Tibial nerve (tissue), 4 donors: ENCODE measurements at regions not wholly inside any gene's neighbourhood (a gene's known extent, or its start where the extent isn't known, plus 50 kb on each side); places are given as distances from the start of the nearest gene placed in this dataset.
A peak's percentile ranks its signal among the peaks of the same experiment; 100 is the strongest.

Source experiments
- DNase-seq, 2 donors: peaks; one replicate each; pipeline ENCODE4 v3.0.0-alpha.2; 2019; ENCODE audit warnings: low spot score in 2 of 2
- H3K27ac ChIP-seq, 4 donors: fragments of 200-600 bp; sonication (generic) in 3 of 4; one replicate each; pipeline ENCODE4 v1.5.1; 2017 to 2019; ENCODE audit warnings: mild to moderate bottlenecking in 1 of 4
- H3K27me3 ChIP-seq, 2 donors: fragments of 200-600 bp; sonication (generic) in 1 of 2; one replicate each; pipeline versions ENCODE4 v1.5.1 to v1.6.0; 2017 to 2019
- H3K36me3 ChIP-seq, 3 donors: fragments of 200-600 bp; sonication (generic); one replicate each; pipeline ENCODE4 v1.5.1; 2018 to 2019
- H3K4me1 ChIP-seq, 4 donors: fragments of 200-600 bp; sonication (generic) in 3 of 4; one replicate each; pipeline ENCODE4 v1.5.1; 2017 to 2019
- H3K4me3 ChIP-seq, 4 donors: fragments of 200-600 bp; sonication (generic) in 3 of 4; one replicate each; pipeline ENCODE4 v1.5.1; 2017 to 2019; ENCODE audit warnings: mild to moderate bottlenecking in 1 of 4, moderate library complexity in 1 of 4
- H3K9me3 ChIP-seq, 4 donors: fragments of 200-600 bp; sonication (generic) in 3 of 4; one replicate each; pipeline ENCODE4 v1.5.1; 2017 to 2019
- EP300 ChIP-seq, 2 donors: sonication (generic); formaldehyde crosslinking; IDR thresholded peaks; one replicate each; pipeline ENCODE4 v1.6.1; 2017; ENCODE audit warnings: antibody characterized with exemption in 2 of 2, mild to moderate bottlenecking in 1 of 2
- POLR2A ChIP-seq, 2 donors: fragments of 450-650 bp; IDR thresholded peaks; one replicate each; pipeline ENCODE4 v1.6.1; 2017; ENCODE audit warnings: antibody characterized with exemption in 2 of 2, mild to moderate bottlenecking in 2 of 2, moderate library complexity in 2 of 2
- WGBS, 2 donors: methylation state at CpG; one replicate each; pipeline ENCODE4 v1.1.5; 2018; 5-methylcytosine and 5-hydroxymethylcytosine counted together
- TF ChIP-seq, protein P1 (sequence below), 5 experiments: fragments of 200-600 bp in 3 of 5; fragments of 450-650 bp in 2 of 5; sonication (generic) in 3 of 5; IDR thresholded peaks; one replicate each; pipeline ENCODE4 v1.5.1; 2016 to 2019; ENCODE audit warnings: antibody characterized with exemption in 5 of 5, mild to moderate bottlenecking in 3 of 5, moderate library complexity in 2 of 5

DNA sequence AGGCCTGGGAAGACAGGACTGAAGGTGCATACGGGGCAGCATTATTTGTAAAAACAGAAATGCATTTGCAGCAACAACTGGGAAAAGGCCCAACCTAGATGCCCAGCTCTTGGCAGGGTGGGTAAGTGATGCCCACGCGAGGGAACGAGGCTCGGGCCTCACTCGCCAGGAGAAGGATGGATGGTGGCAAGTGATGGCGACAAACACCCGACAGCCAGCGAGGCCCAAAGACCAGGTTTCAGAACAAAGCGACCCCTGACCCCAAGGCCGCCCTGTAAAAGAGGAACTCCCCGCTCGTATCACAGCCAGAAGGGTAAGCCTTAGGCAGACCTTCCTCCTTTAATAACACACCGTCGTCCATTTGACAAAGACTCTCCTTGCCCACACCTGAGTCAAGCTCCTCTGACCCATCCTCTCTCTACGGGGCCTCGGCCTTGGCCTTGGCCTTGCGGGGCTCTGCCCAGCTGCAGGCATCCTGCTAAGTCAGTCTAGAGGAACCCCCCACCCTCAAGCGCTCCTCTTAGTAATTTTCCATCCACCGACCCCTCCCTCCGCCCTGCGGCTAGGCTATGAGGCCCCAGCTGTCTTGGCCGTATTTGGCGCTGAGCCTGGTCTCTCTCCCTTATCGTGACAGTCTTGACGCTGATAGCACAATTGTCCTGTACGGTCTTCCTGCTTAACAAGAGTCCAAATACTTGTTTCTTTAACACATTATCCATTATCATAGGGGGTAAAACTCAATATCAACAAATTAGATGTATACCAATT lies 80.2 kb downstream of the NCOR2 start:
- Histone ChIP-seq H3K27ac (peak overlapping the region in 3 of 4 donors; percentile 51 to 68 (median 57)), H3K9me3 (no peaks in the 10 kb centered on the region), H3K27me3 (no peaks in the 10 kb centered on the region), H3K4me3 (no peak overlapping the region), H3K36me3 (peaks cover 0 to 65% (median 0%) of the 10 kb centered on the region in 3 donors), H3K4me1 (peaks cover 0 to 87% (median 25%) of the 10 kb centered on the region in 4 donors)
- TF ChIP-seq POLR2A (IDR thresholded peaks at IDR 0.05) (no peak), EP300 (IDR thresholded peaks at IDR 0.05) (no peak)
- TF ChIP-seq, protein P1, sequence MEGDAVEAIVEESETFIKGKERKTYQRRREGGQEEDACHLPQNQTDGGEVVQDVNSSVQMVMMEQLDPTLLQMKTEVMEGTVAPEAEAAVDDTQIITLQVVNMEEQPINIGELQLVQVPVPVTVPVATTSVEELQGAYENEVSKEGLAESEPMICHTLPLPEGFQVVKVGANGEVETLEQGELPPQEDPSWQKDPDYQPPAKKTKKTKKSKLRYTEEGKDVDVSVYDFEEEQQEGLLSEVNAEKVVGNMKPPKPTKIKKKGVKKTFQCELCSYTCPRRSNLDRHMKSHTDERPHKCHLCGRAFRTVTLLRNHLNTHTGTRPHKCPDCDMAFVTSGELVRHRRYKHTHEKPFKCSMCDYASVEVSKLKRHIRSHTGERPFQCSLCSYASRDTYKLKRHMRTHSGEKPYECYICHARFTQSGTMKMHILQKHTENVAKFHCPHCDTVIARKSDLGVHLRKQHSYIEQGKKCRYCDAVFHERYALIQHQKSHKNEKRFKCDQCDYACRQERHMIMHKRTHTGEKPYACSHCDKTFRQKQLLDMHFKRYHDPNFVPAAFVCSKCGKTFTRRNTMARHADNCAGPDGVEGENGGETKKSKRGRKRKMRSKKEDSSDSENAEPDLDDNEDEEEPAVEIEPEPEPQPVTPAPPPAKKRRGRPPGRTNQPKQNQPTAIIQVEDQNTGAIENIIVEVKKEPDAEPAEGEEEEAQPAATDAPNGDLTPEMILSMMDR (IDR thresholded peaks at IDR 0.05): no peak
- DNase-seq: no peak
- WGBS, 2 donors: 61 to 66% methylated on average over 27 of the region's 27 CpGs

DNA sequence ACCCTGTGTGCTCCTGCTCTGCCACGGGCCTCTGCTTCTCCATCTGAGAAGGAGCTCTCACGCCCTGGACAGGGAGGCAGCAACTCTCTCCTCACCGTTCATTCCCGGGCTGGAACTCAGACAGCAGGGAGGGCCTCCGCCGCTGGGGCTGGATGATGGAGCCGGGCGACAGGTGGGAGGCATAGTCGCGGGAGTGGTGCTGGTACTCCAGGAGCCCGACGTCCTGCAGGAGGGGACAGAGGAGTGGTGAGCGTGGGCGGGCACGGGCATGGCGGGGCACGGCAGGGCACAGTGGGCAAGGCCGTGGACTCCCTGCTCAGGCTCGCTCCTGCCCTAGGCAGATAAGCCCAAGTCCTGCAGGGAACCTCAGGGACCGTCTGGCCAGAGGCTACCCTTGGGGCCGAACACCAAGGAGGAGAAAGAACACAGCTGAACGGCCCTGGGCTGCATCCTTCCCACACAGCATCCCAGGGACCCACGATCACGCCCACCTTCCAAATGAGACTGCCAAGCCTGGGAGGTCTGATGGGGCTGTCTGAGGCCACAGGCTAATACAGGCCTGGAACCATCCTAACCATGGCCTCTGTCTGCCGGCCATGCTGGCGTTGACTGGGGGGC lies 81.0 kb downstream of the NCOR2 start:
- no peaks in the 10 kb centered on the region for H3K9me3 ChIP-seq
- 69 to 79% methylated on average over 20 to 25 of the region's 26 CpGs for WGBS, 2 donors
- peak overlapping the region in 3 of 4 donors; percentile 51 to 68 (median 57) for H3K27ac ChIP-seq
- H3K4me3 ChIP-seq: no peak overlapping the region
- H3K27me3 ChIP-seq: no peaks in the 10 kb centered on the region
- TF ChIP-seq POLR2A (IDR thresholded peaks at IDR 0.05) (no peak), EP300 (IDR thresholded peaks at IDR 0.05) (no peak)
- TF ChIP-seq, protein P1 (IDR thresholded peaks at IDR 0.05): no peak
- DNase-seq: no peak
- peaks cover 0 to 87% (median 25%) of the 10 kb centered on the region in 4 donors for H3K4me1 ChIP-seq
- peaks cover 0 to 66% (median 0%) of the 10 kb centered on the region in 3 donors for H3K36me3 ChIP-seq

DNA sequence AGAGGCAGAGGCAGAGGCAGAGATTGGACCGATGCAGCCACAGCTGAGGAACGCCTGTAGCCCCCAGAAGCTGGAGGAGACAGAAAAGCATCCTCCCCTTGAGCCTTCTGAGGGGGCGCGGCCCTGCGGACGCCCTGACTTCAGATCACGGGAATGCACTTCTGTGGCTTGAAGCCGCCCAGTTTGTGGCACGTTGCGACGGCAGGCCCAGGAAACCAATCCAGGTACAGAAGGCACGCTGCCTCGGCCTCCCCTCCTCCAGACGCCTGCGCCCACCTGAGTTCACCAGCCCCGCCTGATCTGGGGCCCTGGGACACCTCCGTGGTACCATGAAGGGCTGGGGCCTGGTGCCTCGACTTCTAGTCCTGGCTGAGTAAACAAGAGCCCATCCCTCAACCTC lies 82.0 kb downstream of the NCOR2 start:
- Histone ChIP-seq H3K27ac (peak overlapping the region in 2 of 4 donors; percentile 57), H3K9me3 (no peaks in the 10 kb centered on the region), H3K27me3 (no peaks in the 10 kb centered on the region), H3K36me3 (peaks cover 0 to 69% (median 0%) of the 10 kb centered on the region in 3 donors), H3K4me3 (no peak overlapping the region), H3K4me1 (peaks cover 0 to 87% (median 25%) of the 10 kb centered on the region in 4 donors)
- no peak for DNase-seq
- WGBS, 2 donors: 78 to 91% methylated on average over 10 to 18 of the region's 18 CpGs
- TF ChIP-seq EP300 (IDR thresholded peaks at IDR 0.05) (no peak), POLR2A (IDR thresholded peaks at IDR 0.05) (no peak)
- TF ChIP-seq, protein P1 (IDR thresholded peaks at IDR 0.05): no peak

DNA sequence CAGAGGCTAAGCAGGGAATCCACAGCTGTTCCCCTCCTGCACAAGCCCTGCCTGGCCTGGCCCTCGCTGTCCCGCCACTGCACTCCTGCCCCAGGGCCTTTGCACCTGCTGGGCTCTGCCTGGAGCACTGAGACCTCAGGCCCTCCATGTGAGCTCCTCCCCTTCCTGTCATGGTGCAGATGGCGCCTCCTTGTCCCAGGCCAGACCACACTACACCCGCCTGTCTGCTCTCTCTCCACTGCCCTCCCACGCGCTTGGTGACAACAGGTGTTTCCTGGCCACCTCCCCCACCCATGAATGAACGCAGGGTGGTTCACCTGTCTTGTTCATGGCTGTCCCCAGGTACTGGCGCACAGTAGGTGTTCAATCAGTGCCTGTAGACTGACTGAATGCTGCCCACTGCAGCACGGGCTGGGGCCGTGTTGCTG lies 82.9 kb downstream of the NCOR2 start:
- H3K27ac ChIP-seq: peak overlapping the region in 2 of 4 donors; percentile 49 to 57
- H3K36me3 ChIP-seq: peaks cover 0 to 61% (median 0%) of the 10 kb centered on the region in 3 donors
- WGBS, 2 donors: 91 to 95% methylated on average over 9 to 10 of the region's 10 CpGs
- TF ChIP-seq POLR2A (IDR thresholded peaks at IDR 0.05): no peak
- TF ChIP-seq, protein P1 (IDR thresholded peaks at IDR 0.05): no peak
- TF ChIP-seq EP300 (IDR thresholded peaks at IDR 0.05): no peak
- no peak for DNase-seq
- no peaks in the 10 kb centered on the region for H3K9me3 ChIP-seq
- peaks cover 0 to 88% (median 33%) of the 10 kb centered on the region in 4 donors for H3K4me1 ChIP-seq
- H3K4me3 ChIP-seq: no peak overlapping the region
- H3K27me3 ChIP-seq: no peaks in the 10 kb centered on the region

DNA sequence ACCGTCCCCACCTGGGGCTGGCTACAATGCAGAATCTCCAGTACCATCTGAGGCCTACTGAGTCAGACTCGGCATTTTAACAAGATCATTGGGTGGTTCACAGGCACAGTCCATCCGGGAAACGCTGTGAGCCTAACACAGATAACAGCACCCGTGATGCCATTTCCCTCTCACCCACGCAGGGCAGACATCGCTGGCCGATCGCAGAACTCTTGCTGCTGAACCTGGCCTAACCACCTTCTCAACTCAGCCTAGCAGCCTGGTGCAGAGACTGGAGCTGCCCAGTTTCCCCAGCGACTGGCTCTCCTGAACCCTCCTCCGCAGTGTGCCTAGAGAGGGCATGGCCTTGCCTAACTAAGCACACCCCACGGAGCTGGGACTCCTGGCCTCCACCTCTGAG lies 83.3 kb downstream of the NCOR2 start:
- peak overlapping the region in 2 of 4 donors; percentile 16 to 43 for H3K27ac ChIP-seq
- no peaks in the 10 kb centered on the region for H3K27me3 ChIP-seq
- H3K4me3 ChIP-seq: no peak overlapping the region
- no peak for TF ChIP-seq POLR2A (IDR thresholded peaks at IDR 0.05)
- TF ChIP-seq EP300 (IDR thresholded peaks at IDR 0.05): no peak
- TF ChIP-seq, protein P1 (IDR thresholded peaks at IDR 0.05): no peak
- WGBS, 2 donors: 69 to 91% methylated on average over 11 of the region's 12 CpGs
- no peak for DNase-seq
- H3K36me3 ChIP-seq: peaks cover 0 to 61% (median 0%) of the 10 kb centered on the region in 3 donors
- no peaks in the 10 kb centered on the region for H3K9me3 ChIP-seq
- peaks cover 0 to 88% (median 35%) of the 10 kb centered on the region in 4 donors for H3K4me1 ChIP-seq
